ENCODE measurements at regions not wholly inside any gene's neighbourhood (a gene's known extent, or its start where the extent isn't known, plus 50 kb on each side); places are given as distances from the start of the nearest gene placed in this dataset.

DNA sequence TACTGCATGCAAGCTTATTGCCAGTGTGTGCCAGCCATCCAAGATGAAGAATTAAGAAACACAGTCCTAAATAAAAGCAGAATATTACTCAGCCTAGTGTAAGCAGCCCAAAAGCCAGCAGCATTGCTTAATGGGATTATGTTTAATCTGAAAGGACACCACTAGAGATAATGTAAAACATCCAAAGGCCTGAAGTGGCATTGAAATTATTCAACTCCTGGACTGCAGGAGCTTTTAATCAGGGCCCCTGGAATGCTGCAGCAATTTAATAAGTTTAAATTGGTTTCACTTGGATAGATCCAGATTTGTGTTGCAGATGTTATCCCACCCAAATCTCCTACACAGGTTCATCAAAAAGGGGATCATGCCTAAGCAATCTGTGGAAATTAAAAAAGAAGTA lies 193.0 kb downstream of the C12orf50 start:
- no peak for DNase-seq

DNA sequence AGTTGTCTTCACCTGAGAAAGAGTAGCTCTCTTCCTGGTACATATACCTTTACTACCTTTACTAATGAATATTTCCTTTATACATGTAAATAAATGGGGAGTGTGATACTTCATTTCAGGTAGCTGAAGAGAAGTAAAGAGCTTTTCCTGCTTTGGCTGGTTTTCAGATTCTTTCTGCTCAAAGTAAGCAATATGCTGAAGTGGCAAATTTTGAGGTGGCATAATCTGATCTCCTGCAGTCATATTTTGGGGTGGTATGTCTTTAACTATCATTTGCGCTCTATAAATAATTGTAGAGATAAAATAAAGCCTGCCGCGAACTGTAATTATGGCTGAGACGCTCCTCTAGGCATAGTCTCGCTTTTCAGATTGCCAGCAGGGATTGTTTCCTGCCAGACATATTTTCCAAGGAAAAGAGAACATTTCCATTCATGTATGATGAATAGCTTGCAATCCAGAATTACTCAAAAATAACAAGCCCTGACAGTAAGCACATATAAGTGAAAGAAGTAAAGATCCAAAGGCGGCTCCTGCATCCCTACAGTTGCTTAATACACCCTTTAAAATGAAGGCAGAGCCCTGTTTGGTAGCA lies 200.7 kb downstream of the C12orf50 start:
- DNase-seq: no peak

DNA sequence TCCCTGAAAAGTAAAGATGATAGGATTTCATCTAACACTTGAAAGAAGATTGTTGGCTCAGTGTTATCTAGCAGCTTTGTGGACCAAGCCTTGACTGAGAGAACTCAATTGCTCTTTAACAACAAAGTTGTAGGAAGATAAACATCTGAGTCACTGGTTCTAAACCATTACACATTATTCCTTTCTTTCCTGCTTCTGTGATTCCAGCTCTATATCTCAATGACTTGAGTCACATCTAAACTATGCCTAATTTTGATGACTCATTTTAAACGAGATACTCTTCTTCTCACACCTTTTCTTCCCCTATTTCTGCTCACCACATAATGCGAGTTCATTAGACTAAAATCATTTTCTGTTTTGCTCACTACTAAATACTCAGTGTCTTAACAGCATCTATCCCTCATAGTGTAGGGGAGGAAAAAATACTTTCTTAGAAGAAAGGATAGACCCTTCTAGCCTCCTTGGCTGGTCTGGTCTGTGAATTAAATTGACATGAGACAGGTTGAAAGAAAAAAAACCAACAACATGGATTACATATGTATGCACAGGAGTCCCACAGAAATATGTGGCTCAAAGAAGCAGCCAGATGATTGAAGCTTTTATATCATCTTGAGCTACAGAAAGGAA lies 201.4 kb downstream of the C12orf50 start:
- no peak for DNase-seq

DNA sequence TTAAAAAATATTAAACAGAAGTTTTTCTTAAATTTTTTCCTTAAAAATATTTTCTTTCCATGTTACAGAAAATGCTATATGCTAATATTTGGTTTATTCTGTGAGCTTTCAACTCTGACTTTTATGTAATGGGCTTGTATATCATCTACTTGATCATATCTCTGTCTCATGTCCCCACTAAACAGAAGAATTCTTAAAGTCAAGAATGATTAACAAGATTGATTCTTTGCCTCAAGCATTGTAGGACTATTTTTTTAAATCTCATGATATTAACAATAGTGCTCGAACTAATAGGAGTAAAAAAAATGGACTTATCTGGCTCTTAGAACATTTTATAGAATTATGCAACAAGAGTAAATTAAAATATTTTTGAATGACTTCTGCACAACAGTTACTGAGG lies 206.3 kb downstream of the C12orf50 start:
- no peak for DNase-seq

DNA sequence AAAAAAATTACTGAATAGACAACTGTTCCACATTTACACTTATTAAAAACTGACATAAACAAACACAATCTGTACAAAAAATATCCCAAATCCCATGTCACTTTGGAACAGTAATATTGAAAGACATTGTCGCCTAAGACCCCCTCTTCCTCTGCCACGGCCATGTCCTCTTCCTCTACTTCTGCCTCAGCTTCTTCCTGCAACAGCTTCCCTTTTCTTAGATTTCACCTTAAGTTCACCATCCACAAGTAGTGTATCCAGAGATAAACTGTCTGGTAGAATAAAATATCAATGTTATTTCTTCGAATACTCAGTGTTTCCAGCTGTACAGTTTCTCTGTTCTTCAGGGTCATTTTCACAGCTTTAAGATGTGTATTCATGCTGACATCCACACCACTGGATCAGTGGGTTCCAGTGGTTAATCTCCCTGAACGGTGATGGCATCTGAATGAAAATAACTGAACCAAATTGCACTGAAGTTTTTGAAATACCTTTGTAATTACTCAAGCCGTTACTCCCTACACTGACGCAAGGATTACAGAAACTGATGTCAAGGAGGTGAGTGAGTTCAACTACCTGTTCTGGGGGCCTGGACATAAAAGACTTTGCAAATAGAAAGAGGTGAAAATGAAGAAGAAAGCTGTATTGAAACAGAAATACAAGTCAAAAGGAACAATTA lies 208.5 kb downstream of the C12orf50 start:
- DNase-seq: no peak

DNA sequence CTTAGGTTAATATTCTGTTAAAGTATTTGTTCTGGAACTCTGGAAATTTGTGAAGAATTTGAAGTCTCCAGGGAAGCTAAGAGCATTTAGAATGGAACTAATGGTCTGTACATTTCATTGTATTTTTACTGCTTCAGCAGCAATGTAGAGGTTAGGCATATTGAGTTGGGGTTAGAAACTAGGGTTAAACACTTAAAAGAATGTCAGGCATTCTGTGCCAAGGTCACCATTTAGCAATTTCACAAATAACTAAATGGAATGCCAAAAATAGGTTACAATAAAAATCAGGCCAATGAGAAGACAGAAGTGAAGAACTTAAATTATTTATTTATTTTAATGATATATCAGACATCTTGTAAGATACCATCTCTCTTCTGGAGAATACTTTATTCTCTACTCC lies 210.8 kb downstream of the C12orf50 start:
- no peak for DNase-seq

DNA sequence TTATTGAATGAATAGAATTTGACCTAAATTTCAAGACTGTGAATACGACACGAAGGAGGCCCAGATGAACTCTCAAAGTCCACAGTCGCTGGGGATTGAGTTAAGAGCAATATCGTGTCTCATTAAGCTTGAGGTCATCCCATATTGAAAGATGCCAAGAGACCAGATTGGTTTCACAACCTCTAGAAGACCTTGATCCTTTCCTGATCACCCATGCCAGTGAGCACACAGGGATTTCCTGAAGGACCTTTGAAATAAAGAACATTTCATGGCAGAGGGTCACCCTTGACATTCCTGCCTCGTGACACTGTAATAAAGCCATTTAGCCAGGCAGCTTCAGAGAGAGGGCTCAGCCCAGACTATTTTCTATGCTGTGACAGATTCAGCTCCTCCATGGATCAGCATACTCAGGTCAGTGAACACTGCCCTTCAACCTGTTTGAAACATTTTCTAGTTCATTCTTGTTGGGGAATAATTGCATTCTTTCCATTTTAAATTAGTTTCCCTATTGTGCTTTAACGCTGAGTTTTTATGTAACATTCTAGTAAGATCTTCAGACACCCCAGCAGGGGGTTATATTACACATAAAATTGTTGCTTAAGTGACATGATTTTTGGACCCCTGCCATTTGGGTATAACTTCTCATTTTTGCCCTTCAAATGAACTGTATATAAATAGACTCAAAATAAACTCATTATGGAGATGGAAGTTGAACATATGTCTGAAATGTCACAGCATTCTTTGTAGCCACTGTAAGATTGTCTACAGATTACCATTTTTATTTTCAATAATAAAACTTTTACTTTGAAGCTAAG lies 213.2 kb downstream of the C12orf50 start:
- no peak for DNase-seq

DNA sequence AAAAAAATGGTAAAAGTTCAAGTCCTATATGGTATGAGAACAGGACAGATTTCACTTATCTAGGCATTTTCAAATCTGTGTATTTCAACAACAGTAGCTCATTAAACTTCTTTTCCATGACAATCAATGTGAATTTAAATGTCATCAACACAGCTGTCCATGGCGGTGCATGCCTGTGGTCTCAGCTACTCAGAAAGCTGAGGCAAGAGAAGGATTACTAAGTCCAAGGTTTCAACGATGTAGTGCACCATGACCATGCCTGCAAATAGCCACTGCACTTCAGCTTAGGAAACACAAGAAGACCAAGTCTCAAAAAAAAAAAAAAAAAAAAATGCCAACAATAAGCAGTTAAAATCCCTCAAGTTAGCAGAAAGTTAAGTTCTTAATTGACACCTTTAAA lies 214.6 kb downstream of the C12orf50 start:
- DNase-seq: no peak

DNA sequence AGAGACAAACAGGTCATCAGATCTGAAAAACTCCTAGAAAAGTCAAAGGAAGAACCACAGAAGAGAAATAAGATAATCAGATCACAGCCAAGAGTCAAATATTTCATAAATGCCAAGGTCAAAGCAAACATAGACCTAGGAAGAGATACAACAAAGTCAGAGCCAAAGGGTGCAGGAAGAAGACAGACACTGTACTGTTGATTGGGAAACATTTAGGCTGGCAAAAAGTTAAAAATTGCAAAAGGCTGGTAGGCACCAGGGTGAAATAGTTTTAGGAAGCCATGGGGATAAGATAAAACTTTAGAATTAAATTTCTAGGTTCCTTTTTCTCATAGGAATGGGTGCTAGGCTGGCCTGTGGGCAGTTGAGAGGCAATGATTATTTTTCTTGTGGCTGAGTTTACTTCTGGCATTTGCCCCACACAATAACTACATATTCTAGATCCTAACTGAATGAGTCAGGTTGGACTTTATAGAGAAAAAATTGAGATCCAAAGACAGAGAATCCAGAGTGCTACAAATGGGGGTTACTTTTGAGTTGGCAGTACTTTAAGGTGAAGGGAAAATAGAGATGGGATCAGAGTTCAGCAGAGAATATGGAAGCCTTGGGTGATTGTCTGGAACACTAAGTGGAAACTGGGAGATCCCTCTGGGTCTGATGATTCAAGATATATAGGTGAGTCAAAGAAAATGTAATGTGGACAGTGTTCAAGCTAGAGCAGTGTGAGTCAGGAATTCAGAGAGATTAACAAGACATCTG lies 215.5 kb downstream of the C12orf50 start:
- no peak for DNase-seq

DNA sequence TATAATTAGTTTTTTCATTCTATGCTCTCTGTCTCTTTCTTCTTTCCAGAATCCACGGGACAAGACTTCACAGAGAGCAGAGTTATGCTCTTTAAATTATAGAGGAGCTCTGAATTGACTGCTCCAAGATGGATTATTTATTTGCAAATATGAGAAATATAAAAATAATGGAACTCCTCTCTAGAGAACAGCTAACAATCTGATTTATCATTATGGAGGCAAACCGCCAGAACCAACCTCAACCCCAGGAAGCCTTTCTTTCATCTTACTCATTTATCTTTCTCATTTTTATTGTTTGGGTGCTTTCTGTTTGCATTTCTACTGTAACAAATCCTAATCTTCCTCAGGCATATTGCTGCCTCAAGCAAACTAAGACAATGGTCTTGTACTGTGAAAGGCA lies 216.5 kb downstream of the C12orf50 start:
- DNase-seq: no peak

DNA sequence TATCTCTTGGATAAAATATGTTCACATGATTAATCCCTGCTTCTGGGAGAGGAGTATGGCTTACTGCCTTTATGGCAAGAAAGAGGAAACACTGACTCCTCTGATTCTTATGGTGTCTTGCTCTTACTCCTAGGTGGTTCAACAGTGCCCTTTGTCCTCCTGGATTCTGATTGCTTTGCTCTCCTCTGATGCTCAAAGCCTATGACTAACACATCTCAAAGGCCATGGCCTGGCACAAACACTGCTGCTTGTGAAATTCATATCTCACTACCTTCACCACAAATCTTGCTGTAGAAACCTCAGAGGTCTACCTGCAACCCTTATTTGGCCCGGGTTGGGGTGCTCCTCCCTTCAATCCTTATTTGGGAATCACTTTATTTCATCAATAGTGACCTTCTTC lies 217.2 kb downstream of the C12orf50 start:
- DNase-seq: no peak

DNA sequence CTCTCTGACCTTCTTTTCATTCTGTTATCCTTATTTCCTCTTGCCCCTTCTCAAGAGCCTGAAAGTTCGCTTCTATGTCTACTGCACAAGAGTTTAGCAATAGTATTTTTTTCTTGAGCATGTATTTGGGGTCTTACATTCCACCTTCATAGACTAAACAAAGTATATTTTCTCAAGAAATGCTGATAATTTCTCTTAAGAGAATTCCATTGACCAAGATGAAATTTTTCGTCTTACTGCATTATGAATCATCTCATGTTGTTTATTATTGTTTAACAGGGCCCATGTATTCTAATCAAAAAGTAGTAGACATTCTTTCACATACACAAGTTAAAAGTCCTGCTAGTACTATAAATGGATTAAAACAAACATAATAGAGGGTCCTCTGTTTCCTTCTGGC lies 219.3 kb downstream of the C12orf50 start:
- no peak for DNase-seq

DNA sequence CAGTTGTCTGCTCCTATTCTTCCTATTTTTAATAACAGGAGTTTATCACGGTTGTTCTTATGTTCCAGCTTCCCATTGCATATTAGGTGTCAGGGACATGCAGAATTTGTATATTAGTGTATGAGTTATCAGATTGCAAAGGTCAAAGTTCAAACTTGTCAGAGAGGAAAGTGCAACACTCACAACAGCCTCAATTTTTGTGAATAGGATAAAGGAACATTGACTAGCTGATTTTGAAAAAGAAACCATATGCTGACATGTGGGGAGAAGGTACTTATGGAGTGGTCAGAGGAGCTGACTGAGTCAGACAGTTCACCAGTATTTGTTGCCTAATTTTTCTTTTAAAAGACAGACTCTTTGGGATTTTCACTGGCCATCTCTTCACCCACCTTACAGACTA lies 222.1 kb downstream of the C12orf50 start:
- no peak for DNase-seq

DNA sequence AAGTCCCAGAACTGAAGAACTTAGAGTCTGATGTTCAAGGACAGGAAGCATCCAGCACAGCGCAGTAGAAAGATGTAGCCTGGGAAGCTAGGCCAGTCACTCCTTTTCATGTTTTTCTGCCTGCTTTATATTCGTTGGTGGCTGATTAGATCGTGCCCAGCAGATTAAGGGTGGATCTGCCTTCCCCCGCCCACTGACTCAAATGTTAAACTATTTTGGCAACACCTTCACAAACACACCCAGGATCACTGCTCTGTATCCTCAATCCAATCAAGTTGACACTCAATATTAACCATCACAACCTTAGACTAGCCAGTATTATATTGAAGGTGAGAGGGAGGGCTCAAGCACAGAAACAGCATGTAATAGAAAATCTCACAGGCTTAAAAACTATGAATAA lies 222.9 kb downstream of the C12orf50 start:
- no peak for DNase-seq

DNA sequence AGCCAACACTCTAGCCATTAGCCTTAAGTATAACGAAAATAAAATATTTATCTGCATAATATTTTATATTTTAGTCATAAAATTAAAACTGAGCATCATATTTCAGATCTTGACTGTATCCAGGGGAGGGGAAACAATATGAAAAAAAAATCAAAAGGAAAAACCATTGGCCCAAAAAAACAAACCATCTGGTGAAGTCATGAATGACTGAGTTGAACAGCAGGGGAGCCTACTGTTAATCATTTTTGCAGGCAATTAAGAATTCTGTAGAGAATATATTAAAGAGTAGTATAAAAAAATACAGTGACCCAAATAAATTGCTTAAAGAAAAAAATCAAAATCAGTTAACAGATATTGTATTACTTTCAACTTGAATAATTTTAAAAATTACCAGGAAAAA lies 224.8 kb downstream of the C12orf50 start:
- DNase-seq: no peak

DNA sequence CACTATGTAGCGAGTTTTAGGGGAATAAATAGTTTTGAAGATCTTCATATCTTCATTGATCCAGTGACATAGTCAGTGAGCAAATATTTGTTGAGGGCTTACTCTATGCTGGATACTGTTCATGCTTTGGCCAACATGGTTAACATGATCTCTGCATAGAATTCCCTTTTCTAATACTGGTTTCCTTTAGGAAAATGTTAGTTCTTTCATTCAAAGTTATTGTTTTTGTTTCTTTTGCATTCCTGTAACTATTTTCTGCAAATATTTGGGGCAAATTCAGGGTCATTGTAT lies 226.5 kb downstream of the C12orf50 start:
- no peak for DNase-seq

DNA sequence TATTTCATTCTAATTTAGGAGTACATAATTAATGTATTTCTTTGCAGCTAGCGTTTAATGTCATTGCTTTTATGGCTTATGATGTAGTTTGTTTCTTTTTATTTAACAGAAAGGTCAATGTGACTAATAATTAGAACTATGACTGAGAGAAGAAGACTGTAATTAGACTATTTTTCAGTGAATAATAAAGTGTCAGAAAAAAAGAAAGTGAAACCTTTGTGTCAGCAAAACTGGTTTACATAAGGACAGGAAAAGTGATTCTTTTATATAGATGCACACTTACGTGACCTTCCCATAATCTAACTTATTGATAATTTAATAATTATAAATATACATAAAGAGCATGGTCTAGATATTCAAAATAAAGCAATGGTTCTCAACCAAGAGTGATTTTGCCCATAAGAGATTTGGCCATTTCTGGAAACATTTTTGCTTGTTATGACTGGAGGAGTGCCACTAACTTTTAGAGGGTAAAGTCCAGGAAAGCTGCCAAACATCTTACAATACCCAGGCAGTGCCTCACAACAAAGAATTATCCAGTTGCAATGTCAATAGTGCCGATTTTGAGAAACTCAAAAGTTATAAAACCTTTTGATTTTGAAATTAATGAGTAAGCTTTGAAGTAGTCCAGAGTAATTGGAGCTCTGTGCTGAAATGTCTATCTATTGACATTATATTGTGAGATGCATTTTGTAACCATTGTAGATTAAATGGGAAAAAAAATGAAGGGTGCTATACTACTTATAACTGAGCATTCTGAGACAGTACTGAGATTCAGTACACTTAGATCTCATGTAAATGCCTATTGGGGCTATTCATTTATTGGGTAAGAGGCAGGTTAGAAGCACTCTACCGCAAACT lies 227.1 kb downstream of the C12orf50 start:
- no peak for DNase-seq

DNA sequence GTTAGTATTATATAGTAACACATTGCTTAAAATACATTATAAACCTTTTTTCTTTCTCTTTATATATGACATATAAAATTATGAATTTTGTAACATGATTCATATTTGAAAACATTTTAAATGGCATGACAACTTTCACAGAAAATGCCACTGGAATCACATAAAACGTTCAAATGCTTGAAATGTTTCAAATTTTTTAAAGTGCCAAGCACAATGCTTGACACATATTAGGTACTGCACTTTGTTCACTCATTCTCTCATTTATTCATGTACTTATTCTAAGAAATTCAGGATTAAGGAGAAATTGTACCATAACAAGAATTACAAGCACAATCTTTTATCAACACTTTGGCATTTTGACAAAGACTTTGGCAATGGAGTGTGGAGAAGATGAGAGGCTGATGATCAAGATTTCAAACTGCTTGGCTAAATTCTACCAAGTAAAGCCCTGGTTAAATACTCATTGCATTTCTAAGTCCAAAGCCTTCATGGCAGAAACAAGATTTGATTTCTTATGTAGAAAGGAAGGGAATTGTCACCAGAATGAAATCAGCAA lies 232.2 kb downstream of the C12orf50 start:
- no peak for DNase-seq

DNA sequence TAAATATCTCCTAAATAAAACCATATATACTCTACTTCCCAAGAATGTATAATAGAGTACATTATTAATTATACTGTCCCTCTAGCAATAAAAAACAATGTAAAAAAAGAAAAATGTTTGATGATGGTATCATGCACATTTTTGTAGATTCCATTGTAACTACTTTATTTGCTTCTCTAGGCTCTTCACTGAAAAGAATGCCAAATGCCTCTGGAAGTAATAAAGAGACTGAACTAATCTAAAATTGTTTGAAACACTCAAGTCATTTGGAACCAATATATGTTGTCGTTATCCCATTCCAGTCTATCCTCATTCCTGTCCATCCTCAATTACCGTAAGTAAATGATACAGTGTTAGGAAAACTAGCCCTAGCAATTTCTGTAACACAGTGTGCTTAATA lies 233.6 kb downstream of the C12orf50 start:
- no peak for DNase-seq

DNA sequence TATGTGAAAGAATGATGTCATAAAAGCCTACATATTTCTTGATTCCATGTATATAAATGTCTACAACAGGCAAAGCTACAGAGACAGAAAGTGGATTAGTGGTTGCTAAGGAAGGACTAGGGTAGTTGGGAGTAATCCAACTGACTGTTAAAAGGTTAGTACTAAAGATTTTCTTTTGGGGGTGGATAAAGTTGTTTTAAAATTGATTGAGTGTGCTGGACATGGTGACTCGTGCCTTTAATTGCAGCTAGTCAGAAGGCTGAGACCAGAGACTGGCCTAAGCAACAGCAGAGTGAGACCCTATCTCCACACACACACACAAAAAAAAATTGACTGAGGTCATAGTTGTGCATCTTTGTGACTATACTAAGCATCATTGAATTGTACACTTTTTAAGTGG lies 234.3 kb downstream of the C12orf50 start:
- no peak for DNase-seq

DNA sequence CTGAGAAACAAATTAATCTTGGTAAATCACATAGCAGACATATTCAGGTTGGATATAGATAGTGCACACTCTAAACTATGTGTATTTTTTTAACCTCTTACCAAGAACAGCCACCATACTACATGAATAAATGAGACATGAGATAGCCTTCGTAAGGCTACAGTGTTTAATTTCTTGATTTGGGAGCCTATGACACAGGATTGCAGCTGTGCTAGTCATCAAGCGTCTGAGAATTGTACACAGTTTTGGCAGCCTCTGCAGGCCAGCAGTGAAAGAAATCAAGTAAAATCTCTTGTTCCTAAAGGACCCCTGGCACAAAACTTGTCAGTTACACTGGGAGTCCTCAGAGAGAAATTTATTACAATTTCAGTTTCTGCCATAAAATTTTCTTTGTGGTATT lies 236.1 kb downstream of the C12orf50 start:
- no peak for DNase-seq

DNA sequence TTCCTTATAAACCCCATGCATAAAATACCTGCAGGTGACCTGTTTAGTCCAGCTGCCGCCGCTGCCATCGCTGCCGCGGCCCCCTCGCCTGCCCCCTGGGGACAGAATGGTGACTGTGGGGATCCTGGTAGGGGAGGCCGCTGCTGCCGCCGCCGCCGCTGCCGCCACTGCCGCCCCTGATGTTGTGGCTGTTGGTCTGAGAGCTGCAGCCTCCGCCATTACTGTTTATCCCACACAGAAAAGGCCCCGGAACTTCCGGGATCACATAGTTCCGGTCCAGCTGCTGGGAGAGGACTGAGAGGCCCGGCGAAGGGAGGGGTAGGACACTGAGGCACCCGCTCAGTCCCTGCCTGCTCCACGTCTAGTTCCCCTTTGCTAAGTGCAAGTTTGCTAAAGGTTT lies 244.9 kb downstream of the C12orf50 start:
- no peak for DNase-seq
